ENCODE measurements at regions not wholly inside any gene's neighbourhood (a gene's known extent, or its start where the extent isn't known, plus 50 kb on each side); places are given as distances from the start of the nearest gene placed in this dataset.

DNA sequence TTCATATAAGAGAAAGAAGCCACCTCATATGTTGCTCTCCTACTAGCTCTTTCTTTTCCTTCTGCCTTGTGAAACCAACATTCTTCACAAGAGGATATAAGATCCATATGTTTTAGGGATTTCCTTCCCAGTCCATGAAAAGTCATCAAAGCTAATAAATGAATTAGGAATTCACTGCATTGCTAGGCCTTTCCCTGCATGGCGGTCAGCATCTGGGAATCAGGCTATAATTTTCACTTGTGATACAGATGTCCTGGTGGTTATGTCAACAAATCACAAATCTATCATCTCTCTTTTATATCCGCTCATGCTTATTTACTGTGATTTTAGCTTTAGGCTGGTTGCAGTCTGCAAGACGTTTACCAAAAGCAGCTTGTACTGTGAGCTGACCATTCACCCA lies 510.0 kb downstream of the NLGN4X start:
- Histone ChIP-seq H3K9me2 (ENCODE audit: insufficient read depth) (no peaks in the 10 kb centered on the region), H2AFZ (no peak overlapping the region), H3K27ac (ENCODE audit: low read depth) (no peak overlapping the region), H3K79me2 (replicated peaks; ENCODE audit: insufficient read depth) (no peaks in the 10 kb centered on the region), H3K4me3 (no peak overlapping the region), H3F3A (replicated peaks; ENCODE audit: low read depth) (no peaks in the 10 kb centered on the region), H3K4me2 (no peak overlapping the region), H4K20me1 (replicated peaks; ENCODE audit: insufficient read depth) (no peaks in the 10 kb centered on the region), H3K27me3 (ENCODE audit: insufficient read depth) (no peaks in the 10 kb centered on the region), H3K36me3 (ENCODE audit: insufficient read depth) (no peaks in the 10 kb centered on the region), H3K4me1 (ENCODE audit: insufficient read depth) (no peaks in the 10 kb centered on the region)
- no peaks in the 10 kb centered on the region for H3K27me3 Mint-ChIP-seq (ENCODE audit: insufficient read depth, low read depth, poor library complexity)
- H3K36me3 Mint-ChIP-seq (ENCODE audit: low read depth), result no peaks in the 10 kb centered on the region
- no peak overlapping the region for H3K4me3 Mint-ChIP-seq
- H3K27ac Mint-ChIP-seq, result no peak overlapping the region
- no peaks in the 10 kb centered on the region for H3K4me1 Mint-ChIP-seq
- no peak for TF ChIP-seq NANOG (IDR thresholded peaks at IDR 0.05; ENCODE audit: borderline replicate concordance)
- no peak for TF ChIP-seq EZH2phosphoT487 (IDR thresholded peaks at IDR 0.05; ENCODE audit: unreplicated experiment)
- no peak for TF ChIP-seq ZNF114 (CRISPR knock-in tag; IDR thresholded peaks at IDR 0.05)
- no peak for TF ChIP-seq EZH2 (IDR thresholded peaks at IDR 0.05; ENCODE audit: low read depth, unreplicated experiment)
- no peak for TF ChIP-seq ZNF331 (CRISPR knock-in tag; IDR thresholded peaks at IDR 0.05; ENCODE audit: low read depth)
- TF ChIP-seq JUNB (IDR thresholded peaks at IDR 0.05; ENCODE audit: unreplicated experiment), result no peak
- no peak for TF ChIP-seq CREB1 (CRISPR knock-in tag; IDR thresholded peaks at IDR 0.05; ENCODE audit: low read depth)
- no peak for TF ChIP-seq POLR2AphosphoS5 (IDR thresholded peaks at IDR 0.05; ENCODE audit: low read depth)
- TF ChIP-seq, protein P1, sequence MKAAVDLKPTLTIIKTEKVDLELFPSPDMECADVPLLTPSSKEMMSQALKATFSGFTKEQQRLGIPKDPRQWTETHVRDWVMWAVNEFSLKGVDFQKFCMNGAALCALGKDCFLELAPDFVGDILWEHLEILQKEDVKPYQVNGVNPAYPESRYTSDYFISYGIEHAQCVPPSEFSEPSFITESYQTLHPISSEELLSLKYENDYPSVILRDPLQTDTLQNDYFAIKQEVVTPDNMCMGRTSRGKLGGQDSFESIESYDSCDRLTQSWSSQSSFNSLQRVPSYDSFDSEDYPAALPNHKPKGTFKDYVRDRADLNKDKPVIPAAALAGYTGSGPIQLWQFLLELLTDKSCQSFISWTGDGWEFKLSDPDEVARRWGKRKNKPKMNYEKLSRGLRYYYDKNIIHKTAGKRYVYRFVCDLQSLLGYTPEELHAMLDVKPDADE (IDR thresholded peaks at IDR 0.05), result no peak
- TF ChIP-seq, protein P2, sequence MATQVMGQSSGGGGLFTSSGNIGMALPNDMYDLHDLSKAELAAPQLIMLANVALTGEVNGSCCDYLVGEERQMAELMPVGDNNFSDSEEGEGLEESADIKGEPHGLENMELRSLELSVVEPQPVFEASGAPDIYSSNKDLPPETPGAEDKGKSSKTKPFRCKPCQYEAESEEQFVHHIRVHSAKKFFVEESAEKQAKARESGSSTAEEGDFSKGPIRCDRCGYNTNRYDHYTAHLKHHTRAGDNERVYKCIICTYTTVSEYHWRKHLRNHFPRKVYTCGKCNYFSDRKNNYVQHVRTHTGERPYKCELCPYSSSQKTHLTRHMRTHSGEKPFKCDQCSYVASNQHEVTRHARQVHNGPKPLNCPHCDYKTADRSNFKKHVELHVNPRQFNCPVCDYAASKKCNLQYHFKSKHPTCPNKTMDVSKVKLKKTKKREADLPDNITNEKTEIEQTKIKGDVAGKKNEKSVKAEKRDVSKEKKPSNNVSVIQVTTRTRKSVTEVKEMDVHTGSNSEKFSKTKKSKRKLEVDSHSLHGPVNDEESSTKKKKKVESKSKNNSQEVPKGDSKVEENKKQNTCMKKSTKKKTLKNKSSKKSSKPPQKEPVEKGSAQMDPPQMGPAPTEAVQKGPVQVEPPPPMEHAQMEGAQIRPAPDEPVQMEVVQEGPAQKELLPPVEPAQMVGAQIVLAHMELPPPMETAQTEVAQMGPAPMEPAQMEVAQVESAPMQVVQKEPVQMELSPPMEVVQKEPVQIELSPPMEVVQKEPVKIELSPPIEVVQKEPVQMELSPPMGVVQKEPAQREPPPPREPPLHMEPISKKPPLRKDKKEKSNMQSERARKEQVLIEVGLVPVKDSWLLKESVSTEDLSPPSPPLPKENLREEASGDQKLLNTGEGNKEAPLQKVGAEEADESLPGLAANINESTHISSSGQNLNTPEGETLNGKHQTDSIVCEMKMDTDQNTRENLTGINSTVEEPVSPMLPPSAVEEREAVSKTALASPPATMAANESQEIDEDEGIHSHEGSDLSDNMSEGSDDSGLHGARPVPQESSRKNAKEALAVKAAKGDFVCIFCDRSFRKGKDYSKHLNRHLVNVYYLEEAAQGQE (IDR thresholded peaks at IDR 0.05; ENCODE audit: unreplicated experiment), result no peak
- TF ChIP-seq, protein P3, sequence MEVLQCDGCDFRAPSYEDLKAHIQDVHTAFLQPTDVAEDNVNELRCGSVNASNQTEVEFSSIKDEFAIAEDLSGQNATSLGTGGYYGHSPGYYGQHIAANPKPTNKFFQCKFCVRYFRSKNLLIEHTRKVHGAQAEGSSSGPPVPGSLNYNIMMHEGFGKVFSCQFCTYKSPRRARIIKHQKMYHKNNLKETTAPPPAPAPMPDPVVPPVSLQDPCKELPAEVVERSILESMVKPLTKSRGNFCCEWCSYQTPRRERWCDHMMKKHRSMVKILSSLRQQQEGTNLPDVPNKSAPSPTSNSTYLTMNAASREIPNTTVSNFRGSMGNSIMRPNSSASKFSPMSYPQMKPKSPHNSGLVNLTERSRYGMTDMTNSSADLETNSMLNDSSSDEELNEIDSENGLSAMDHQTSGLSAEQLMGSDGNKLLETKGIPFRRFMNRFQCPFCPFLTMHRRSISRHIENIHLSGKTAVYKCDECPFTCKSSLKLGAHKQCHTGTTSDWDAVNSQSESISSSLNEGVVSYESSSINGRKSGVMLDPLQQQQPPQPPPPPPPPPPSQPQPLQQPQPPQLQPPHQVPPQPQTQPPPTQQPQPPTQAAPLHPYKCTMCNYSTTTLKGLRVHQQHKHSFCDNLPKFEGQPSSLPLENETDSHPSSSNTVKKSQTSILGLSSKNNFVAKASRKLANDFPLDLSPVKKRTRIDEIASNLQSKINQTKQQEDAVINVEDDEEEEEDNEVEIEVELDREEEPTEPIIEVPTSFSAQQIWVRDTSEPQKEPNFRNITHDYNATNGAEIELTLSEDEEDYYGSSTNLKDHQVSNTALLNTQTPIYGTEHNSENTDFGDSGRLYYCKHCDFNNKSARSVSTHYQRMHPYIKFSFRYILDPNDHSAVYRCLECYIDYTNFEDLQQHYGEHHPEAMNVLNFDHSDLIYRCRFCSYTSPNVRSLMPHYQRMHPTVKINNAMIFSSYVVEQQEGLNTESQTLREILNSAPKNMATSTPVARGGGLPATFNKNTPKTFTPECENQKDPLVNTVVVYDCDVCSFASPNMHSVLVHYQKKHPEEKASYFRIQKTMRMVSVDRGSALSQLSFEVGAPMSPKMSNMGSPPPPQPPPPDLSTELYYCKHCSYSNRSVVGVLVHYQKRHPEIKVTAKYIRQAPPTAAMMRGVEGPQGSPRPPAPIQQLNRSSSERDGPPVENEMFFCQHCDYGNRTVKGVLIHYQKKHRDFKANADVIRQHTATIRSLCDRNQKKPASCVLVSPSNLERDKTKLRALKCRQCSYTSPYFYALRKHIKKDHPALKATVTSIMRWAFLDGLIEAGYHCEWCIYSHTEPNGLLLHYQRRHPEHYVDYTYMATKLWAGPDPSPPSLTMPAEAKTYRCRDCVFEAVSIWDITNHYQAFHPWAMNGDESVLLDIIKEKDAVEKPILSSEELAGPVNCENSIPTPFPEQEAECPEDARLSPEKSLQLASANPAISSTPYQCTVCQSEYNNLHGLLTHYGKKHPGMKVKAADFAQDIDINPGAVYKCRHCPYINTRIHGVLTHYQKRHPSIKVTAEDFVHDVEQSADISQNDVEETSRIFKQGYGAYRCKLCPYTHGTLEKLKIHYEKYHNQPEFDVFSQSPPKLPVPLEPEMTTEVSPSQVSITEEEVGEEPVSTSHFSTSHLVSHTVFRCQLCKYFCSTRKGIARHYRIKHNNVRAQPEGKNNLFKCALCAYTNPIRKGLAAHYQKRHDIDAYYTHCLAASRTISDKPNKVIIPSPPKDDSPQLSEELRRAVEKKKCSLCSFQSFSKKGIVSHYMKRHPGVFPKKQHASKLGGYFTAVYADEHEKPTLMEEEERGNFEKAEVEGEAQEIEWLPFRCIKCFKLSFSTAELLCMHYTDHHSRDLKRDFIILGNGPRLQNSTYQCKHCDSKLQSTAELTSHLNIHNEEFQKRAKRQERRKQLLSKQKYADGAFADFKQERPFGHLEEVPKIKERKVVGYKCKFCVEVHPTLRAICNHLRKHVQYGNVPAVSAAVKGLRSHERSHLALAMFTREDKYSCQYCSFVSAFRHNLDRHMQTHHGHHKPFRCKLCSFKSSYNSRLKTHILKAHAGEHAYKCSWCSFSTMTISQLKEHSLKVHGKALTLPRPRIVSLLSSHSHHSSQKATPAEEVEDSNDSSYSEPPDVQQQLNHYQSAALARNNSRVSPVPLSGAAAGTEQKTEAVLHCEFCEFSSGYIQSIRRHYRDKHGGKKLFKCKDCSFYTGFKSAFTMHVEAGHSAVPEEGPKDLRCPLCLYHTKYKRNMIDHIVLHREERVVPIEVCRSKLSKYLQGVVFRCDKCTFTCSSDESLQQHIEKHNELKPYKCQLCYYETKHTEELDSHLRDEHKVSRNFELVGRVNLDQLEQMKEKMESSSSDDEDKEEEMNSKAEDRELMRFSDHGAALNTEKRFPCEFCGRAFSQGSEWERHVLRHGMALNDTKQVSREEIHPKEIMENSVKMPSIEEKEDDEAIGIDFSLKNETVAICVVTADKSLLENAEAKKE (CRISPR knock-in tag; IDR thresholded peaks at IDR 0.05), result no peak
- TF ChIP-seq, protein P4, sequence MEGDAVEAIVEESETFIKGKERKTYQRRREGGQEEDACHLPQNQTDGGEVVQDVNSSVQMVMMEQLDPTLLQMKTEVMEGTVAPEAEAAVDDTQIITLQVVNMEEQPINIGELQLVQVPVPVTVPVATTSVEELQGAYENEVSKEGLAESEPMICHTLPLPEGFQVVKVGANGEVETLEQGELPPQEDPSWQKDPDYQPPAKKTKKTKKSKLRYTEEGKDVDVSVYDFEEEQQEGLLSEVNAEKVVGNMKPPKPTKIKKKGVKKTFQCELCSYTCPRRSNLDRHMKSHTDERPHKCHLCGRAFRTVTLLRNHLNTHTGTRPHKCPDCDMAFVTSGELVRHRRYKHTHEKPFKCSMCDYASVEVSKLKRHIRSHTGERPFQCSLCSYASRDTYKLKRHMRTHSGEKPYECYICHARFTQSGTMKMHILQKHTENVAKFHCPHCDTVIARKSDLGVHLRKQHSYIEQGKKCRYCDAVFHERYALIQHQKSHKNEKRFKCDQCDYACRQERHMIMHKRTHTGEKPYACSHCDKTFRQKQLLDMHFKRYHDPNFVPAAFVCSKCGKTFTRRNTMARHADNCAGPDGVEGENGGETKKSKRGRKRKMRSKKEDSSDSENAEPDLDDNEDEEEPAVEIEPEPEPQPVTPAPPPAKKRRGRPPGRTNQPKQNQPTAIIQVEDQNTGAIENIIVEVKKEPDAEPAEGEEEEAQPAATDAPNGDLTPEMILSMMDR (conservative IDR thresholded peaks at IDR 0.05; ENCODE audit: low read depth in 2 of 2), result no peak
- no peak for TF ChIP-seq STAT1 (IDR thresholded peaks at IDR 0.05; ENCODE audit: unreplicated experiment)
- DNase-seq (ENCODE audit: low spot score) (no peak), ATAC-seq (no peak)
- no peaks in the 10 kb centered on the region; the same call in 2 of the 3 replicates for H3K9me3 Mint-ChIP-seq
